Kidney epithelial cell (primary cell): ENCODE measurements at regions not wholly inside any gene's neighbourhood (a gene's known extent, or its start where the extent isn't known, plus 50 kb on each side); places are given as distances from the start of the nearest gene placed in this dataset.
"Not testable (repeated sequence)": the region's sequence is repeated elsewhere in the genome, so short reads cannot be mapped to it uniquely, and the experiment has no call there.

Experiments used
- DNase-seq: peaks from one replicate; pipeline ENCODE4 v3.0.0-alpha.2; 2010; ENCODE audit warnings: low read depth
- H3K27me3 ChIP-seq: 2 replicates; pipeline ENCODE4 v1.6.0; 2011; ENCODE audit warnings: low read length; ENCODE audit not compliant: control insufficient read depth, insufficient read depth
- H3K36me3 ChIP-seq: 2 replicates; pipeline ENCODE4 v1.5.1; 2011; ENCODE audit warnings: low read length; ENCODE audit not compliant: control insufficient read depth, insufficient read depth
- H3K4me3 ChIP-seq: 2 replicates; pipeline ENCODE4 v1.5.1; 2011; ENCODE audit warnings: low read depth, mild to moderate bottlenecking, control low read depth, low read length
- TF ChIP-seq, protein P1 (sequence below): IDR thresholded peaks from 2 replicates; pipeline ENCODE4 v1.5.1; 2011; ENCODE audit warnings: mild to moderate bottlenecking, moderate library complexity, low read length, control low read depth, inconsistent platforms; ENCODE audit not compliant: insufficient read depth, poor library complexity, severe bottlenecking

DNA sequence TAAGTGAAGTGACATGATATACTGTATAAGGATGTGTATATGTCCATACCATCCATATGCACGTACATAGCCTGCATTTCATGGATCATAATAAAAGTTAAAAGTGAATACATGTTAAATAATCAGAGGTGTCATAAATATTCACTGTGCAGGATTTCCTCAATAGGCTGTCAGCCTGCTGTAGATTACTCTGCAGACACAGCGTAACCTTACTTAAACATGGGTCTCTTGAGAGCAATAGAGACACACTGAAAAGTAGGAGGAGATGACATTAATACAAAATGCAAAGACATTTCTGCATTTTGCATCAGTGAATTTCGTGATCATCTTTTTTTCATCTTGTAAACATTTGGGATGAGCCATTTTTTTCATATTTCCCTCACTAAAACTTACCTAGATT, 955.2 kb upstream of the DIAPH2 start:
- no peaks in the 10 kb centered on the region for H3K27me3 ChIP-seq
- DNase-seq: no peak
- no peaks in the 10 kb centered on the region for H3K36me3 ChIP-seq
- TF ChIP-seq, protein P1, sequence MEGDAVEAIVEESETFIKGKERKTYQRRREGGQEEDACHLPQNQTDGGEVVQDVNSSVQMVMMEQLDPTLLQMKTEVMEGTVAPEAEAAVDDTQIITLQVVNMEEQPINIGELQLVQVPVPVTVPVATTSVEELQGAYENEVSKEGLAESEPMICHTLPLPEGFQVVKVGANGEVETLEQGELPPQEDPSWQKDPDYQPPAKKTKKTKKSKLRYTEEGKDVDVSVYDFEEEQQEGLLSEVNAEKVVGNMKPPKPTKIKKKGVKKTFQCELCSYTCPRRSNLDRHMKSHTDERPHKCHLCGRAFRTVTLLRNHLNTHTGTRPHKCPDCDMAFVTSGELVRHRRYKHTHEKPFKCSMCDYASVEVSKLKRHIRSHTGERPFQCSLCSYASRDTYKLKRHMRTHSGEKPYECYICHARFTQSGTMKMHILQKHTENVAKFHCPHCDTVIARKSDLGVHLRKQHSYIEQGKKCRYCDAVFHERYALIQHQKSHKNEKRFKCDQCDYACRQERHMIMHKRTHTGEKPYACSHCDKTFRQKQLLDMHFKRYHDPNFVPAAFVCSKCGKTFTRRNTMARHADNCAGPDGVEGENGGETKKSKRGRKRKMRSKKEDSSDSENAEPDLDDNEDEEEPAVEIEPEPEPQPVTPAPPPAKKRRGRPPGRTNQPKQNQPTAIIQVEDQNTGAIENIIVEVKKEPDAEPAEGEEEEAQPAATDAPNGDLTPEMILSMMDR: no peak
- H3K4me3 ChIP-seq: no peak overlapping the region

- Histone ChIP-seq H3K4me3 (no peak overlapping the region), H3K27me3 (no peaks in the 10 kb centered on the region), H3K36me3 (no peaks in the 10 kb centered on the region)
- TF ChIP-seq, protein P1: no peak
- DNase-seq: no peak
Observed at GRCh38 chrX:95733426-95733825, 951.2 kb upstream of the DIAPH2 start.

- no peaks in the 10 kb centered on the region for H3K27me3 ChIP-seq
- no peak overlapping the region for H3K4me3 ChIP-seq
- H3K36me3 ChIP-seq: no peaks in the 10 kb centered on the region
- DNase-seq: no peak
- TF ChIP-seq, protein P1: no peak
Observed at GRCh38 chrX:95754411-95754810, 930.2 kb upstream of the DIAPH2 start.

GRCh38 chrX:95760356-95760755, 924.3 kb upstream of the DIAPH2 start:
- no peak overlapping the region for H3K4me3 ChIP-seq
- no peaks in the 10 kb centered on the region for H3K27me3 ChIP-seq
- DNase-seq: no peak
- TF ChIP-seq, protein P1: no peak
- no peaks in the 10 kb centered on the region for H3K36me3 ChIP-seq

DNA sequence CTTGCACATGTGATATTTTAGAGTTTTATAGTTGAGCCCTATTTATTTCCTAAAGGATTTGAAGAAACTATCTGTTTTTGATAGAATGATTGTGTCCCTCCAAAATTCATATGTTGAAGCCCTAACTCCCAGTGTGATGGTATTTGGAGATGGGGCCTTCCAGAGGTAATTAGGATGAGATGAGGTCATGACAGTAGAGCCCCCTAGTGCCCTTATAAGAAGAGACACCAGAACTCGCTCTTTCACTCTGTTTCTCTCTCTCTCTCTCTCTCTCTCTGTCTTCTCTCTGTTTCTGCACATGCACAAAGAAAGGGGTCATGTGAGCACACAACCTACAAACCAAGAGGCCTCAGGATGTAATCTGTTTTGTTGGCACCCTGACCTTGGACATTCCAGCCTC, 921.9 kb upstream of the DIAPH2 start:
- no peak for DNase-seq
- no peaks in the 10 kb centered on the region for H3K36me3 ChIP-seq
- H3K4me3 ChIP-seq: no peak overlapping the region
- H3K27me3 ChIP-seq: no peaks in the 10 kb centered on the region
- TF ChIP-seq, protein P1: no peak

- Histone ChIP-seq H3K4me3 (no peak overlapping the region), H3K27me3 (no peaks in the 10 kb centered on the region), H3K36me3 (no peaks in the 10 kb centered on the region)
- DNase-seq: no peak
- TF ChIP-seq, protein P1: peak; percentile 46
Observed at GRCh38 chrX:95764972-95765451, 919.6 kb upstream of the DIAPH2 start.

DNA sequence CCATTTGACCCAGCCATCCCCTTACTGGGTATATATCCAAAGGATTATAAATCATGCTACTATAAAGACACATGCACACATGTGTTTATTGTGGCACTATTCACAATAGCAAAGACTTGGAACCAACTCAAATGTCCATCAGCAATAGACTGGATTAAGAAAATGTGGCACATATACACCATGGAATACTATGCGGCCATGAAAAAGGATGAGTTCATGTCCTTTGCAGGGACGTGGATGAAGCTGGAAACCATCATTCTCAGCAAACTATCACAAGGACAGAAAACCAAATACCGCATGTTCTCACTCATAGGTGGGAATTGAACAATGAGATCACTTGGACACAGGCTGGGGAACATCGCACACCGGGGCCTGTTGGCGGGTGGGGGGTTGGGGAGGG, 913.4 kb upstream of the DIAPH2 start:
- H3K36me3 ChIP-seq, H3K4me3 ChIP-seq, DNase-seq, H3K27me3 ChIP-seq: not testable (repeated sequence)
